LNCAP (cell line): ENCODE measurements at regions not wholly inside any gene's neighbourhood (a gene's known extent, or its start where the extent isn't known, plus 50 kb on each side); places are given as distances from the start of the nearest gene placed in this dataset.

Source experiments
- CTCF ChIP-seq: fragments of 450-650 bp; IDR thresholded peaks from 2 replicates; pipeline ENCODE4 v1.5.1; 2017; ENCODE audit warnings: mild to moderate bottlenecking

GRCh38 chr6:121816361-121816760 is 380.9 kb downstream of the GJA1 start:
- no peak for TF ChIP-seq CTCF

- no peak for TF ChIP-seq CTCF
Measured at GRCh38 chr6:121816906-121817540, 381.6 kb downstream of the GJA1 start.

- no peak for TF ChIP-seq CTCF
Measured at GRCh38 chr6:121823437-121823851, 388.0 kb downstream of the GJA1 start.

GRCh38 chr6:121826156-121826810 is 390.8 kb downstream of the GJA1 start:
- TF ChIP-seq CTCF = no peak

GRCh38 chr6:121828146-121828886 is 392.9 kb downstream of the GJA1 start:
- TF ChIP-seq CTCF = no peak

GRCh38 chr6:121830736-121831135 is 395.3 kb downstream of the GJA1 start:
- TF ChIP-seq CTCF = no peak

- TF ChIP-seq CTCF = no peak
Measured at GRCh38 chr6:121835662-121836061, 400.2 kb downstream of the GJA1 start.
